CD4-positive, CD25-positive, alpha-beta regulatory T cell (primary cell): ENCODE measurements at regions not wholly inside any gene's neighbourhood (a gene's known extent, or its start where the extent isn't known, plus 50 kb on each side); places are given as distances from the start of the nearest gene placed in this dataset.

ENCODE experiments used
- ATAC-seq, 2 donors: fragments of 150-1000 bp; cut with Tn5 transposase; one replicate each; pipeline ENCODE4 v1.10.0; 2021; ENCODE audit warnings: low read depth in 2 of 2, moderate number of reproducible peaks in 2 of 2, moderate library complexity in 1 of 2
- DNase-seq, 3 donors: peaks; one replicate each; pipeline versions ENCODE4 v3.0.0 to v3.0.0-alpha.2; 2012 to 2022; ENCODE audit warnings: mixed read lengths in 1 of 3
- H3K27ac ChIP-seq: one replicate; pipeline ENCODE4 v1.7.0; 2013; ENCODE audit warnings: mild to moderate bottlenecking, low read length; ENCODE audit not compliant: insufficient read depth, poor library complexity, severe bottlenecking
- H3K27me3 ChIP-seq: one replicate; pipeline ENCODE4 v1.7.0; 2013; ENCODE audit warnings: low read length; ENCODE audit not compliant: control insufficient read depth, insufficient read depth
- H3K36me3 ChIP-seq: one replicate; pipeline ENCODE4 v1.7.0; 2013; ENCODE audit warnings: mild to moderate bottlenecking, low read length, moderate library complexity; ENCODE audit not compliant: control insufficient read depth, insufficient read depth
- H3K4me1 ChIP-seq: 2 replicates; pipeline ENCODE4 v1.7.0; 2013; ENCODE audit warnings: mild to moderate bottlenecking, low read length; ENCODE audit not compliant: insufficient read depth, control insufficient read depth, poor library complexity, severe bottlenecking
- H3K4me3 ChIP-seq: one replicate; pipeline ENCODE4 v1.7.0; 2013; ENCODE audit warnings: low read depth, mild to moderate bottlenecking, low read length, moderate library complexity
- H3K9me3 ChIP-seq, 2 experiments: 1 replicate in 1 of 2; 2 replicates in 1 of 2; pipeline ENCODE4 v1.7.0; 2013; ENCODE audit warnings: low read length in 2 of 2, mild to moderate bottlenecking in 1 of 2, moderate library complexity in 1 of 2; ENCODE audit not compliant: control insufficient read depth in 2 of 2
- H3K27ac Mint-ChIP-seq, 3 donors: one replicate each; pipeline ENCODE4 v1.8.0; 2020 to 2022; ENCODE audit warnings: mild to moderate bottlenecking in 3 of 3, mixed read lengths in 3 of 3, moderate library complexity in 2 of 3
- H3K27me3 Mint-ChIP-seq: one replicate; pipeline ENCODE4 v1.8.0; 2022; ENCODE audit warnings: mild to moderate bottlenecking, mixed read lengths
- H3K36me3 Mint-ChIP-seq: one replicate; pipeline ENCODE4 v1.8.0; 2020; ENCODE audit warnings: mixed read lengths
- H3K4me1 Mint-ChIP-seq, 4 donors: one replicate each; pipeline ENCODE4 v1.8.0; 2020 to 2022; ENCODE audit warnings: mixed read lengths in 4 of 4, mild to moderate bottlenecking in 1 of 4
- H3K4me3 Mint-ChIP-seq, 4 donors: one replicate each; pipeline ENCODE4 v1.8.0; 2020 to 2022; ENCODE audit warnings: mild to moderate bottlenecking in 4 of 4, mixed read lengths in 4 of 4, moderate library complexity in 3 of 4
- H3K9me3 Mint-ChIP-seq, 7 donors: one replicate each; pipeline ENCODE4 v1.8.0; 2020 to 2022; ENCODE audit warnings: mixed read lengths in 7 of 7, mild to moderate bottlenecking in 3 of 7, moderate library complexity in 2 of 7

DNA sequence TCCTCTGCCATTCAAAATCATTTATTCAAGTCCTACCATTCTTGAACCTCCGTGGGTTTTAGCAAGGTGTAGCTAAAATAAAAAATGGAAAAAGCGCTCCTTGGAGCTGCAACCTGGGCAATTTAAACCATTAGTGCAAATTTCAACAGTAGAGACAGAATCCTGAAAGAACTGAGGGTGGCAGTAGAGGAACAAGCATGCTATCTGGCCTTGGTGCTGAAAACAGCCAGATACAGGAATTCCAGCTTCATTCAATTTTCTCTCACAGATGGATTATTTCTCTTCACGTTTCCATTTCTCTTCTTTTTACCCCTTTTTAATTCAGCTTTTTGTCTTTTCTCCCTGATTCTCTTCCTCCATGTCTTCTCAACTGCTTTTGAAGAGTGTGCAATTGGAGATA, 77.7 kb downstream of the OTUD1 start:
- Histone ChIP-seq H3K27ac (no peak overlapping the region), H3K4me1 (no peaks in the 10 kb centered on the region), H3K4me3 (no peak overlapping the region), H3K9me3 (peaks cover 0 to 2% of the 10 kb centered on the region in 2 experiments), H3K36me3 (no peaks in the 10 kb centered on the region), H3K27me3 (peaks cover 13% of the 10 kb centered on the region)
- Mint-ChIP-seq H3K9me3 (peaks cover 0 to 3% (median 0%) of the 10 kb centered on the region in 7 donors), H3K4me1 (no peaks in the 10 kb centered on the region), H3K27ac (peak overlapping the region in 1 of 3 donors; percentile 69), H3K4me3 (no peak overlapping the region), H3K27me3 (peaks cover 51% of the 10 kb centered on the region), H3K36me3 (no peaks in the 10 kb centered on the region)
- DNase-seq, result no peak
- ATAC-seq, result no peak

DNA sequence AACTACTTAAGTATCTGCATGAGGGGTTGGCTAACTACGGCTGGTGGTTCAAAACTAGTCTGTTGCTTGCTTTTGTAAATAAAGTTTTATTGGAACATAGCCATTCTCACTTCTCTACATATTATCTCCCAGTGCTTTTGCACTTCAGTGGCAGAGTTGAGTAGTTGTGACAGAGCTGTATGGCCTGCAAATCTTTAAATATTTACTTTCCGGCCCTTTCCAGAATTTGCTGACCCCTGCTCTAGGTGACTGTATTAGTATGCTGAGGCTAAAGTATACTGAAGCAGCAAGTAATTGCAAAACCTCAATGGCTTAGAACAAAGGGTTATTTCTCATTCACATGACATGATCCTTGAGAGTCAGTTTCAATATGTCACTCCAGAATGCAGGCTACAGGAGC, 78.3 kb downstream of the OTUD1 start:
- Histone ChIP-seq H3K27me3 (peaks cover 13% of the 10 kb centered on the region), H3K9me3 (peaks cover 0 to 2% of the 10 kb centered on the region in 2 experiments), H3K4me1 (no peaks in the 10 kb centered on the region), H3K36me3 (no peaks in the 10 kb centered on the region), H3K4me3 (no peak overlapping the region), H3K27ac (no peak overlapping the region)
- DNase-seq, result no peak
- peaks cover 0 to 4% (median 0%) of the 10 kb centered on the region in 7 donors for H3K9me3 Mint-ChIP-seq
- no peak overlapping the region for H3K4me3 Mint-ChIP-seq
- no peak overlapping the region for H3K27ac Mint-ChIP-seq
- H3K4me1 Mint-ChIP-seq, result no peaks in the 10 kb centered on the region
- ATAC-seq, result no peak
- H3K27me3 Mint-ChIP-seq, result peaks cover 51% of the 10 kb centered on the region
- H3K36me3 Mint-ChIP-seq, result no peaks in the 10 kb centered on the region

DNA sequence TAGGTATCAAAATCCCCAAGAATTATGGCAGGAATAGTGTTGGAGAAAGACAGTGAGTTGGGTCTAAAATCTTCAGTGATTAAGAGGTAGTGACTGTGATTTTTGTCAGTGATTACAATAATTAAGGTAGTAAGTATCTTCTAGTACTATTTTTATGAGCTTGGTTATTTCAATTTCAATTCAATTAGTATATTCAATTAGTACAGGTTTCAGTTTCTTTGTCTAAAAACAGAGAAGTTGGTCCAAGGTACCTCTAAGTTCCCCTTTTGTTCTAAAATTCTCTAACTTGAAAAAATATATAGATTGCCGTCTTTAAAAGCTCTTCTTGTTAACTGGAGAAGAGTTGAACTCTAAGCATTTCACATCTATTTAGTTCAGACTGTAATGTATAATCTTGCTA, 82.9 kb downstream of the OTUD1 start:
- H3K9me3 ChIP-seq, result peaks cover 0 to 2% of the 10 kb centered on the region in 2 experiments
- Mint-ChIP-seq H3K36me3 (no peaks in the 10 kb centered on the region), H3K4me1 (peaks cover 0 to 6% (median 0%) of the 10 kb centered on the region in 4 donors), H3K27me3 (peaks cover 24% of the 10 kb centered on the region), H3K4me3 (no peak overlapping the region), H3K9me3 (peaks cover 0 to 2% (median 0%) of the 10 kb centered on the region in 7 donors), H3K27ac (no peak overlapping the region)
- no peak overlapping the region for H3K4me3 ChIP-seq
- no peak for ATAC-seq
- H3K36me3 ChIP-seq, result no peaks in the 10 kb centered on the region
- H3K4me1 ChIP-seq, result no peaks in the 10 kb centered on the region
- peaks cover 5% of the 10 kb centered on the region for H3K27me3 ChIP-seq
- DNase-seq, result no peak
- no peak overlapping the region for H3K27ac ChIP-seq

DNA sequence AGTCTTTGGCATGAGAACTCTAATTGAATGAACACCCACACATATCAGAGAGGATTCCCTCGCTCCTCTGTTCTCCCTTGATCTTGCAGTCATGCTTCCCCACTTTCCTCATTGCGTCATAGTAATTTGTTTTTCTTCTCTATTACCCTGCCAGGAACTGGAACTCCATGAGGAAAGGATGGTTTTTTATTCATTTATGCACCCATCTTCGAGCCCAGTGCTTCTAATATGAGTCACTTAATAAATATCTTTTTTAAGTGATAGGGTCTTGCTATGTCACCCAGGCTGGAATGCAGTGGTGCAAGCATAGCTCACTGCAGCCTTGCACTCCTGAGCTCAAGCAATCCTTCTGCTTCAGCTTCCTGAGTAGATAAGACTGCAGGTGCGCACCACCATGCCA, 83.5 kb downstream of the OTUD1 start:
- H3K27me3 Mint-ChIP-seq, result peaks cover 18% of the 10 kb centered on the region
- H3K9me3 ChIP-seq, result peaks cover 0 to 2% of the 10 kb centered on the region in 2 experiments
- ATAC-seq, result no peak

DNA sequence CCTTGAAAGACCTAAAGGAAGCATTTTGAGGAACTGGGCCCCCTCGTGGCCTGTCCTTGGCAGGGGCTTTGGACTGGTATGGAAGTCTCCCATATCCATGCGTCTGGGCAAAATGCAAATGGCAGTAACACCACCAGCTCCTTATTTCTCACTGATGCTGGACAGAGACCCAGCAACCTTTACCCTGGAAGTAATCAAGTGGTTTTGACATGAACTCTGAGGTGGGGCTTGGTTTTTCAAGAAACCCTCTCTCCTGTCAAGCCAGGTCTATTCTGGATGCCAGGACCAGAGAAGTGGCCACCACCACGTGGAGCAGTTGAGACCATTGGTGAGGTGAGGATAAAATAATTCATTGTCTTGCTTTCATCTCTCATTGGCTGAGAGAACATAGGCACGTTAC, 84.4 kb downstream of the OTUD1 start:
- no peak overlapping the region for H3K4me3 Mint-ChIP-seq
- ATAC-seq, result no peak
- no peak overlapping the region for H3K27ac Mint-ChIP-seq

More for the DNA sequence above, 83.5 kb downstream of the OTUD1 start:
- H3K9me3 Mint-ChIP-seq, result peaks cover 0 to 2% (median 0%) of the 10 kb centered on the region in 7 donors
- no peak overlapping the region for H3K4me3 ChIP-seq
- H3K36me3 ChIP-seq, result no peaks in the 10 kb centered on the region
- no peaks in the 10 kb centered on the region for H3K4me1 ChIP-seq
- no peak for DNase-seq
- H3K4me1 Mint-ChIP-seq, result peaks cover 0 to 6% (median 0%) of the 10 kb centered on the region in 4 donors
- peaks cover 5% of the 10 kb centered on the region for H3K27me3 ChIP-seq
- H3K27ac ChIP-seq, result no peak overlapping the region
- H3K4me3 Mint-ChIP-seq, result no peak overlapping the region
- no peaks in the 10 kb centered on the region for H3K36me3 Mint-ChIP-seq
- no peak overlapping the region for H3K27ac Mint-ChIP-seq

DNA sequence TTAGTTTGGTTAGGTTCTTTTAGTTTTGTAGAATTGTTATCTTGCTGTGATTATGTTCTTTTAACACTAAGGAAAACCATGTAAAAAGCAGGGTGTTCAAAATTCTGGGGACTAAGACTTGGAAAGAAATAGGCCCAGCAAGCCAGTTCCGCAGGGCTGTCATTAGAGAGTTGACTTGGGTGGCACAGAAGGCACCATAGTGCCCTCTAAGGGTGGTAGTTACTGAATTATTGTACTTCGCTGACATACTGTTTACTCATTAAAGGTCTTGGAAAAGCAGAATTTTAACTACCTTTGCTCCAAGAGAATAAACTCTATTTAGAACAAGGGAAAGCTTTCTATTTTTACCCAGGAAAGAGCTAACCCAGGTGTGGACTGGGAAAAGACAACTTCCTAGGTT, 86.5 kb downstream of the OTUD1 start:
- no peak overlapping the region for H3K4me3 ChIP-seq
- H3K27me3 Mint-ChIP-seq, result peaks cover under 1% of the 10 kb centered on the region
- H3K4me1 Mint-ChIP-seq, result peaks cover 0 to 6% (median 2%) of the 10 kb centered on the region in 4 donors
- H3K36me3 ChIP-seq, result no peaks in the 10 kb centered on the region
- H3K9me3 ChIP-seq, result peaks cover 0 to under 1% of the 10 kb centered on the region in 2 experiments
- no peak overlapping the region for H3K27ac Mint-ChIP-seq
- ATAC-seq (no peak), DNase-seq (peak in 2 of 3 donors; percentile 21 to 51)
- H3K27me3 ChIP-seq, result peaks cover 4% of the 10 kb centered on the region
- H3K27ac ChIP-seq, result no peak overlapping the region
- H3K36me3 Mint-ChIP-seq, result no peaks in the 10 kb centered on the region
- H3K4me1 ChIP-seq, result no peaks in the 10 kb centered on the region
- peaks cover 0 to 2% (median 0%) of the 10 kb centered on the region in 7 donors for H3K9me3 Mint-ChIP-seq
- H3K4me3 Mint-ChIP-seq, result no peak overlapping the region

More for the DNA sequence above, 84.4 kb downstream of the OTUD1 start:
- Mint-ChIP-seq H3K27me3 (peaks cover 13% of the 10 kb centered on the region), H3K9me3 (peaks cover 0 to 2% (median 0%) of the 10 kb centered on the region in 7 donors), H3K4me1 (peaks cover 0 to 6% (median 0%) of the 10 kb centered on the region in 4 donors), H3K36me3 (no peaks in the 10 kb centered on the region)
- Histone ChIP-seq H3K27me3 (peaks cover 5% of the 10 kb centered on the region), H3K9me3 (peaks cover 0 to 2% of the 10 kb centered on the region in 2 experiments), H3K4me1 (no peaks in the 10 kb centered on the region), H3K27ac (no peak overlapping the region), H3K4me3 (no peak overlapping the region), H3K36me3 (no peaks in the 10 kb centered on the region)
- no peak for DNase-seq

DNA sequence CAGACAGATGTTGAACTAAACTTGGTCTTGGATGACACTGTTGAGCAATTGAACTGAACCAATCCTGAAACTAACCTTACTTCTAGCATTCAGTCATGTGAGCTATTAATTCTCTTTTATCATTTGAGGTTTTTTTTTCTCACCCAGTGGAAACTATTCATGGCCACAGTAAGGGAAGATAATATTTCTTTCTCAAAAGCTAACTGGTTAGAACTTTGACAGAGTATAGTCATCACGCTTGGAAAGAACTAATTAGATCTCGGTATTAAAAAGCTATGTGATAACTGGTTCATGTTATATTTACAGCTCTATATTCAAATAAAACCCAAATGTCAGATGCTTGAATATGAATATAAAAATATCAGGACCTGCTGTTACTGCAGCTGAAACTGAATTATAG, 89.5 kb downstream of the OTUD1 start:
- no peaks in the 10 kb centered on the region for H3K36me3 ChIP-seq
- Mint-ChIP-seq H3K36me3 (no peaks in the 10 kb centered on the region), H3K4me3 (no peak overlapping the region), H3K4me1 (peaks cover 3 to 10% (median 7%) of the 10 kb centered on the region in 4 donors), H3K9me3 (no peaks in the 10 kb centered on the region), H3K27me3 (peaks cover 6% of the 10 kb centered on the region), H3K27ac (no peak overlapping the region)
- ATAC-seq (no peak), DNase-seq (no peak)
- H3K27me3 ChIP-seq, result no peaks in the 10 kb centered on the region
- no peak overlapping the region for H3K27ac ChIP-seq
- H3K9me3 ChIP-seq, result no peaks in the 10 kb centered on the region
- H3K4me1 ChIP-seq, result no peaks in the 10 kb centered on the region
- no peak overlapping the region for H3K4me3 ChIP-seq

DNA sequence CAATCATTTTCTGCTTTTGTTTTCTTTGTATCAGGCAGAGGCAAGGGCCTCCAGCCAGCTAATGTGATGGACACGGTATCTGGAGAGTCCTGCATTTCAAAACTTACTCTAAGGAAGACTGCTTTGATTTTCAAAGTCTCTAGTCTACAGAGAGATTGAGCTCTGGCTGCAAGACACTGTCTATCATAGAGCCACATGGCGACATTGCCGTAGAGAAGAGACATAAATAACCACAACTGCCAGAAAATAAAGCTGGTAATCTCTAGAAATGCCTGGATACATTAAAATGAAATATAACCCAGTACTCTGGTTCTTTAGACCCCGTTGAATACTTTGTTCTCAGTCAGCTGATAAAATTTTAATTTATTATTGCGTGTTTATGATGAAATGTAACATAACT, 90.8 kb downstream of the OTUD1 start:
- Mint-ChIP-seq H3K9me3 (no peaks in the 10 kb centered on the region), H3K4me3 (no peak overlapping the region), H3K36me3 (no peaks in the 10 kb centered on the region), H3K27ac (no peak overlapping the region), H3K27me3 (peaks cover 6% of the 10 kb centered on the region), H3K4me1 (peaks cover 4 to 17% (median 12%) of the 10 kb centered on the region in 4 donors)
- H3K27ac ChIP-seq, result no peak overlapping the region
- H3K9me3 ChIP-seq, result no peaks in the 10 kb centered on the region
- H3K4me3 ChIP-seq, result no peak overlapping the region
- no peaks in the 10 kb centered on the region for H3K27me3 ChIP-seq
- no peak for DNase-seq
- H3K36me3 ChIP-seq, result no peaks in the 10 kb centered on the region
- ATAC-seq, result no peak
- no peaks in the 10 kb centered on the region for H3K4me1 ChIP-seq
